ENCODE measurements at regions not wholly inside any gene's neighbourhood (a gene's known extent, or its start where the extent isn't known, plus 50 kb on each side); places are given as distances from the start of the nearest gene placed in this dataset.
"Not testable (repeated sequence)": the region's sequence is repeated elsewhere in the genome, so short reads cannot be mapped to it uniquely, and the experiment has no call there.

DNA sequence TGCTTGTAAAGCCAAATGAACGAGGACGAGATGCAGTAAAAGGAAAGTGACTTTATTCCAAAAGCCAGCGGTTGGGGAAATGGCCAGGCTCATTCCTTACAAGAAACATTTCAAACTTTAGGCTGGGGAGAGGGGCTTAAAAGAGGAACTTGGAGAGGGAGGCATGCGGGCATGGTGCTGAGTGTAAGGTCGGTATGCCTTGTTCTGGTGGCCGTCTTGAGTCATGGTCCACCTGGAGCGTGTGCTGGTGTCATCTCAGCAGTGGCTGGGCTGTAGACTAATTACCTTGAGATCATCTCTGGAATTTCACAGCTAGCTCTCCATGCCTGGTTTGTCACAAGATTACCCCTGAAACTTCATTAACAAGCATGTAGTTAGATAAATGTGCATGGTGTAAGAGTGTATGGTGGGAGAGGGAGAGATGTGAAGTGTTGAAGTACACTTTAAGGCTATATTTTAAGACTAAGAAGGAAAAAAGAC lies 156.4 kb upstream of the PFN2 start:
- CTCF ChIA-PET, result interaction anchor here (1.2 to 1.5 kb wide), 2 partner anchors 57 to 319 kb away, joined by 3 to 4 read pairs; no protein-coding TSS in a partner anchor
- no peak for DNase-seq (ENCODE audit: extremely low spot score)
- POLR2A ChIA-PET, result no interaction called here
- TF ChIP-seq, protein P1, sequence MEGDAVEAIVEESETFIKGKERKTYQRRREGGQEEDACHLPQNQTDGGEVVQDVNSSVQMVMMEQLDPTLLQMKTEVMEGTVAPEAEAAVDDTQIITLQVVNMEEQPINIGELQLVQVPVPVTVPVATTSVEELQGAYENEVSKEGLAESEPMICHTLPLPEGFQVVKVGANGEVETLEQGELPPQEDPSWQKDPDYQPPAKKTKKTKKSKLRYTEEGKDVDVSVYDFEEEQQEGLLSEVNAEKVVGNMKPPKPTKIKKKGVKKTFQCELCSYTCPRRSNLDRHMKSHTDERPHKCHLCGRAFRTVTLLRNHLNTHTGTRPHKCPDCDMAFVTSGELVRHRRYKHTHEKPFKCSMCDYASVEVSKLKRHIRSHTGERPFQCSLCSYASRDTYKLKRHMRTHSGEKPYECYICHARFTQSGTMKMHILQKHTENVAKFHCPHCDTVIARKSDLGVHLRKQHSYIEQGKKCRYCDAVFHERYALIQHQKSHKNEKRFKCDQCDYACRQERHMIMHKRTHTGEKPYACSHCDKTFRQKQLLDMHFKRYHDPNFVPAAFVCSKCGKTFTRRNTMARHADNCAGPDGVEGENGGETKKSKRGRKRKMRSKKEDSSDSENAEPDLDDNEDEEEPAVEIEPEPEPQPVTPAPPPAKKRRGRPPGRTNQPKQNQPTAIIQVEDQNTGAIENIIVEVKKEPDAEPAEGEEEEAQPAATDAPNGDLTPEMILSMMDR (IDR thresholded peaks at IDR 0.05; ENCODE audit: control extremely low read depth, extremely low read depth, low read depth, missing control alignments), result no peak

DNA sequence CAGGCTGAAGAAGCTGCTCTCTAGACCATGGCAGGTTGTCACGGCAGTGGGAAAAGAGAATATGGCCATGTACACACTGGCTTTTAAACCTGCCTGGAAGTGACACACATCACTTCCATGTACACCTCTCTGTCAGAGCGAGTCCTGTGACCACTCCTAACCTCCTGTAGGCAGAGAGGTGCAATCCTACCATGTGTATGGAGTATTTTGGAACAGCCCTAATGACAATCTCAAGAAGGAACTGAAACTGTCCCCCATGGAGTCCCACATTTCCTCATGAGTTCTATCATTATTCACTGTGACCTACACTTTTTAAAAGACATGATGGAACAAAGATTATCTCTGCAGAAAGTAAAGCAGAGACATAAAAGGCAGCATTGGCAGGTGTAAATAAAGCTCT lies 153.4 kb upstream of the PFN2 start:
- TF ChIP-seq, protein P1 (IDR thresholded peaks at IDR 0.05; ENCODE audit: control extremely low read depth, extremely low read depth, low read depth, missing control alignments), result no peak
- POLR2A ChIA-PET, result no interaction called here
- DNase-seq (ENCODE audit: extremely low spot score), result no peak
- CTCF ChIA-PET, result interaction anchor here (1.6 kb wide), 1 partner anchor 15 kb away, joined by 3 read pairs; no protein-coding TSS in a partner anchor

DNA sequence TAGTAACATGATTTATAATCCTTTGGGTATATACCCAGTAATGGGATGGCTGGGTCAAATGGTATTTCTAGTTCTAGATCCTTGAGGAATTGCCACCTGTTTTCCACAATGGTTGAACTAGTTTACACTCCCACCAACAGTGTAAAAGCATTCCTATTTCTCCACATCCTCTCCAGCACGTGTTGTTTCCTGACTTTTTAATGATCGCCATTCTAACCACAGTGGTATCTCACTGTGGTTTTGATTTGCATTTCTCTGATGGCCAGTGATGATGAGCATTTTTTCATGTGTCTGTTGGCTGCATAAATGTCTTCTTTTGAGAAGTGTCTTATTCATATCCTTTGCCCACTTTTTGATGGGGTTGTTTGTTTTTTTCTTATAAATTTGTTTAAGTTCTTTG lies 152.6 kb upstream of the PFN2 start:
- CTCF ChIA-PET; POLR2A ChIA-PET; DNase-seq (ENCODE audit: extremely low spot score): not testable (repeated sequence)

DNA sequence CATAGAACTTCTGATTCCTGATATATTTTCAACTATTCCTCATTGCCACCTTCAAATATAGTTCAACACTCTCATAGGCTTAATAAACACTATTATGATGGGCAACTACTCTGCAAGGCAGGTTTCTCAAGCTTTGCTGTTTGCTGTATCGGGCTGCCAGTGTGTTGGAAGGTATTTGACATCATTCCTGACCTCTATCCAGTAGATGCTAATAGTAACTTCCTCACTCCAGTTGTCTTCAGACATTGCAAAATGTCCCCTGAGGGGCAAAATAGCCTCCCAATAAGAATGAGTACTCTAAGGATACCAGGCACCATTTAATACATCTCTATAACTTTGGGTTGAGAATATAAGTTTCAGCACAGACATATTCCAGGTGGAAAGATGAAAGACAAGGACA lies 147.5 kb upstream of the PFN2 start:
- TF ChIP-seq, protein P1 (IDR thresholded peaks at IDR 0.05; ENCODE audit: control extremely low read depth, extremely low read depth, low read depth, missing control alignments), result no peak
- CTCF ChIA-PET, result no interaction called here
- POLR2A ChIA-PET, result no interaction called here
- DNase-seq (ENCODE audit: extremely low spot score), result no peak

DNA sequence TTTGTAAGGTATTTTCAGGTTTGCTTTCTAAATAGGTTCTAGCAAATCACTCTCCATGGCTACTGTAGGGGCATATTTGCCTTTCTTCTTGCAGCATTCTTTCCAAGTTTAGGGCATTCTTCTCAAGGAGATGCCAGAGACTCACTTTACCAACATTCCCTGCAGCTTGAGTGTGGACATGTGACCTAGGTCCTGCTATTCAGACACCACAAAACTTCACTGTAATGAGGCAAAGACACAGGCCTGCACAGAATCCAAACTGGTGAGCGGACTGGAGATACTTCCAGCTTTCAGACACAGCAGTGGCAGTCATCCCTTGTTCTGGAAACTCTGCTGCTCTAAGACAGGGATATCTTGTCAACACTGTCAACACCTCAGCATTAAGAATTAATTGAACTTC lies 146.4 kb upstream of the PFN2 start:
- no peak for DNase-seq (ENCODE audit: extremely low spot score)
- TF ChIP-seq, protein P1 (IDR thresholded peaks at IDR 0.05; ENCODE audit: control extremely low read depth, extremely low read depth, low read depth, missing control alignments), result no peak
- ChIA-PET CTCF (no interaction called here), POLR2A (no interaction called here)

DNA sequence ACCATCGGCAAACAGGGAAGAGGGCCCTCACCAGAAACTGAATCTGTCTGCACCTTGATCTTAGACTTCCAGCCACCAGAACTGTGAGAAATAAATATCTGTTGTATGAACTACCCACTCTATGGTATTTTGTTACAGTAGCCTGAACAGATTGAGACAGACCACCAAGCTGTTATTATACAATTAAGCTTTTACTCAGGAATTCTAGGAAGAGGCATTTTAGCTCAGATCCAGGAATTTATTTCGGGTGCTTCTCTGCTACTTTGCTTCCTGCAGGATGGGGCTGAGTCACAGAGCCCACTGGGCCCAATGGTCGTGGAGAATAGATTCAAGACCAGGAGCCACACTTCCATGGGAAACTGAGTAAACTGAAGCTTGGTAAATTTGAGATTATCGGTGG lies 145.5 kb upstream of the PFN2 start:
- ChIA-PET POLR2A (no interaction called here), CTCF (interaction anchor here (1.1 to 2.2 kb wide), 3 partner anchors 12 to 149 kb away, joined by 3 to 7 read pairs (median 4); no protein-coding TSS in a partner anchor)
- TF ChIP-seq, protein P1 (IDR thresholded peaks at IDR 0.05; ENCODE audit: control extremely low read depth, extremely low read depth, low read depth, missing control alignments), result no peak
- no peak for DNase-seq (ENCODE audit: extremely low spot score)

DNA sequence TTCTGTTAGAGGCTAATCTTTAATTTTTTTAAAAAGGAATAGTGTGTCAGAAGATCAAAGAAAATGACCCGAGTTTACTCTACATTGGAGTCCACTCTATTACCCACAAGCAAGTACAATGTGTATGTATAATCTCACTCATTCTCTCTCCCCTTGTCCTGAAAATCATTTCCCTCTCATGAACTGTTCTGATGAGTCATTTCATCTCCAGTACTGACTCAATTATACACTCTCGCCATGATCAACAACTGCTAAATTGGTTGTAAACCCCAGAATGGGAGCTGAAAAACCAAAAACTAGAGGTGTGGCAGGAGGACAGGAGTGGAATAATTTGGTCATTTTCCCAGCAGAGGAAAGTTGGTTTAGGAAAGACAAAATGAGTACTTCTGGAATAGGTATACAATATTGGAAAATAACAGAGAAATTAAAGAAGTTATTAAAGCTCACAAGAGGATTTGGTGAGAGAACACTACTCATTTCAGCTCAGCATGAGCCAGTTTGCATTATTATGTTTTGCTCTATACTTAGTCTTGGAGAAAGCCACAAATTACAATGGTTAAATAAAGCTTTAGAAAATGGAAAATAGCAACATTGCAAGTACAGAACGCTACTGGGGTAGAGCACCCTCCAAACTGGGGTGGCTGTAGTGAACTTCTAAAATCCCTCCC lies 144.3 kb upstream of the PFN2 start:
- DNase-seq (ENCODE audit: extremely low spot score), result peak; percentile 35
- ChIA-PET POLR2A (no interaction called here), CTCF (interaction anchor here (1.1 to 2.2 kb wide), 6 partner anchors 11 to 148 kb away, joined by 3 to 7 read pairs (median 4); no protein-coding TSS in a partner anchor)
- TF ChIP-seq, protein P1 (IDR thresholded peaks at IDR 0.05; ENCODE audit: control extremely low read depth, extremely low read depth, low read depth, missing control alignments), result no peak
